ENCODE measurements at regions not wholly inside any gene's neighbourhood (a gene's known extent, or its start where the extent isn't known, plus 50 kb on each side); places are given as distances from the start of the nearest gene placed in this dataset.

DNA sequence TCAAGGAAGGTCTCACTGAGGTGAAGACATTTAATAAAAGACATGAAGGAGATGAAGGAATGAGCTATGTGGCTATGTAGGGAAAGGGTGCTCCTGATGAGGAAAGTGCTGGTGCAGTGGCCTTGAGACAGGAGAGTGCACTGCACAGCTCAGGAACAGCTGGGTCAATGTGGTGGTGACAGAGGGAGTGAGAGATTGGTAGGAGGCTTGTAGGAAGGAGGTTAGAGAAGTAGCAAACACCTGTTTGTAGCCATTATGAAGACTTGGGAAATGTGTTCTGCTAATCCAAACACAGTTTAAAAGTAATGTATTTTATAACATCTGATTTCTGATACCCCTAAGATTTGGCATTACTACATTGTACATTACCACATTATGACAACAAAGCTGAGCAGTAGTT is 115.1 kb upstream of the MTAP start:
- DNase-seq (ENCODE audit: low read depth) = no peak

GRCh38 chr9:21688108-21689102 is 114.0 kb upstream of the MTAP start:
- peak; percentile 87 for DNase-seq (ENCODE audit: low read depth)
- peak overlapping the region; percentile 23 for H3K4me3 ChIP-seq (replicated peaks; ENCODE audit: low read depth, low read length)
- TF ChIP-seq, protein P1, sequence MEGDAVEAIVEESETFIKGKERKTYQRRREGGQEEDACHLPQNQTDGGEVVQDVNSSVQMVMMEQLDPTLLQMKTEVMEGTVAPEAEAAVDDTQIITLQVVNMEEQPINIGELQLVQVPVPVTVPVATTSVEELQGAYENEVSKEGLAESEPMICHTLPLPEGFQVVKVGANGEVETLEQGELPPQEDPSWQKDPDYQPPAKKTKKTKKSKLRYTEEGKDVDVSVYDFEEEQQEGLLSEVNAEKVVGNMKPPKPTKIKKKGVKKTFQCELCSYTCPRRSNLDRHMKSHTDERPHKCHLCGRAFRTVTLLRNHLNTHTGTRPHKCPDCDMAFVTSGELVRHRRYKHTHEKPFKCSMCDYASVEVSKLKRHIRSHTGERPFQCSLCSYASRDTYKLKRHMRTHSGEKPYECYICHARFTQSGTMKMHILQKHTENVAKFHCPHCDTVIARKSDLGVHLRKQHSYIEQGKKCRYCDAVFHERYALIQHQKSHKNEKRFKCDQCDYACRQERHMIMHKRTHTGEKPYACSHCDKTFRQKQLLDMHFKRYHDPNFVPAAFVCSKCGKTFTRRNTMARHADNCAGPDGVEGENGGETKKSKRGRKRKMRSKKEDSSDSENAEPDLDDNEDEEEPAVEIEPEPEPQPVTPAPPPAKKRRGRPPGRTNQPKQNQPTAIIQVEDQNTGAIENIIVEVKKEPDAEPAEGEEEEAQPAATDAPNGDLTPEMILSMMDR (IDR thresholded peaks at IDR 0.05; ENCODE audit: low read length, missing control alignments) = no peak

More for the DNA sequence above, 115.1 kb upstream of the MTAP start:
- TF ChIP-seq, protein P1 (IDR thresholded peaks at IDR 0.05; ENCODE audit: low read length, missing control alignments) = no peak
- no peak overlapping the region for H3K4me3 ChIP-seq (replicated peaks; ENCODE audit: low read depth, low read length)

GRCh38 chr9:21689854-21690253 is 112.6 kb upstream of the MTAP start:
- TF ChIP-seq, protein P1 (IDR thresholded peaks at IDR 0.05; ENCODE audit: low read length, missing control alignments) = no peak
- no peak overlapping the region for H3K4me3 ChIP-seq (replicated peaks; ENCODE audit: low read depth, low read length)
- DNase-seq (ENCODE audit: low read depth) = no peak

- H3K4me3 ChIP-seq (replicated peaks; ENCODE audit: low read depth, low read length) = no peak overlapping the region
- TF ChIP-seq, protein P1 (IDR thresholded peaks at IDR 0.05; ENCODE audit: low read length, missing control alignments) = no peak
- DNase-seq (ENCODE audit: low read depth) = peak; percentile 55
Measured at GRCh38 chr9:21690561-21690960, 111.9 kb upstream of the MTAP start.

DNA sequence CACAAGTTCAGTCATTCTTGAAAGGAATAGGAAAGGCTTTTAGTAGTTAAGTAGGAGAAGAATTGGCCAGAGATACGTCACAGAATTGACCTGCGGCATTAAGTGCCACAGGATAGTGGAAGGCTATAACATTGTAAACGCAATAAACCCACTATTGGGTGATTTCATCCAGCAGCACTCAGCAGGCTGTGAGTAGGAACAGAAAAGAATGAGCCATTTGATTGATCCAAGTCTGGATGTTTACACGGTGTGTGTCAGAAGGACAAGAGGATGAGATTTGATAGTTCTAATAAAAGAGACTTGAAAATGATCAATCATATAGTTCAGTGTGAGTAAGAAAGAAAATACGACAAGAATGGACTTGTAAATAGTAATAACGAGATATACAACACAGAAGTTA is 110.0 kb upstream of the MTAP start:
- no peak for DNase-seq (ENCODE audit: low read depth)
- H3K4me3 ChIP-seq (replicated peaks; ENCODE audit: low read depth, low read length) = no peak overlapping the region
- TF ChIP-seq, protein P1 (IDR thresholded peaks at IDR 0.05; ENCODE audit: low read length, missing control alignments) = no peak

DNA sequence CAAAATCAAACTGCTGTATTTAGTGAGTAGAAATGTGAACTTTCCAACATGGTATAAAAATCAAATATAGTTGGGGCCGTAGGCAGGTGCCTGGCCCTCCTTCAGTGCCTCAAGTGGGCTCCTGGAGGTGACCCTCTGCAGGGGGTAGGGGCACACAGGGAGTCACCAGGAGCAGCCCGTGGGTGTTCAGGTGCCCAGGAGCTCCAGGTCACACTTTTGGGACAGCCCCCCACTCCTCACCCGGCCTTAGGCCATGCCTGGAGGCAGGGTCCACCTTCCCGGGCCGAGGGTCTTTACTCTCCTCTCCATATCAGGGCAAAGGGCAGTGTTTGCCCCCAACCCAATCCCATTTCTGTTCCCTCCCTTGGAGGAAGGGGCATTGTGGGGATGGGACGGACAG is 108.0 kb upstream of the MTAP start:
- DNase-seq (ENCODE audit: low read depth) = no peak
- H3K4me3 ChIP-seq (replicated peaks; ENCODE audit: low read depth, low read length) = no peak overlapping the region
- TF ChIP-seq, protein P1 (IDR thresholded peaks at IDR 0.05; ENCODE audit: low read length, missing control alignments) = no peak
